RCC 7860 (cell line): ENCODE measurements at regions not wholly inside any gene's neighbourhood (a gene's known extent, or its start where the extent isn't known, plus 50 kb on each side); places are given as distances from the start of the nearest gene placed in this dataset.
A peak's percentile ranks its signal among the peaks of the same experiment; 100 is the strongest.

Source experiments
- DNase-seq: peaks from one replicate; pipeline ENCODE4 v3.0.0-alpha.2; 2015; ENCODE audit warnings: low spot score
- FAIRE-seq: peaks from 2 replicates; lab custom pipeline; 2012; peaks lifted over from hg19 to GRCh38; lab: Jason Lieb, UNC

DNA sequence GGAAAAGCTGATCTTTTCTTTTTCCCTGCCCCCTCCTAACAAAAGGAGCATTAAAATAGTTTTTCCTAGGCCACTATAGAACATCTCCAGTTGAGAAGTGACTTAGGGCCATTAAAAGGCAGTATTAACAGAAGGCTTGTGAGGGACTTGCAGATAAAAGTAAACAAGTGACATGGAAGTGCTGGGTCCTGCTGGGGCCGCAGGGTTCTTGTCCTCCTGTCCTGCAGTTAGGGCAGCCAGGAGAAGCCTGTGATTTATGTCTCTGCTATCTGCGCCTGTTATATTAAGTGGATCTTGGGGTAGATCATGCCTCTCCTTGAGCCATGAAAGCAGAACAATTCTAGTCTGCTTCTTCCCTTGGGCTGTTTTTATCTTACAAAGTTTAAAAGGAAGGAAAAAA lies 271.4 kb upstream of the C11orf87 start:
- no peak for FAIRE-seq
- DNase-seq, result no peak

DNA sequence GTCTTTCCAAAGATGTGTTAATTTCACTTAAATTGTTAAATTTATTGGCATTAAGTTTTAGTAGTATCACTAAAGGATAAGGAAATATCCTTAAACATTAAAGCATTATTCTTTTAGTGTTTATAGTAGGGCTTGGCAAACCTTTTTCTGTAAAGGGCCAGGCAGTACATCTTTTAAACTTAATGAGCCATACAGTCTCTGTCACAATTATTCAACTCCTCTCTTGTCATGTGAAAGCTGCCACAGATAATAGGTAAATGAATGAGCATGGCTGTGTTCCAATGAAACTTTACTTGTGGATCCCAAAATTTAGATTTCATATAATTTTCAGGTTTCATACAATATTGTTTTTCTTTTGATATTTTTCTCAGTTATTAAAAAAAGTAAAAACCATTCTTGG lies 268.2 kb upstream of the C11orf87 start:
- no peak for FAIRE-seq
- DNase-seq, result no peak

DNA sequence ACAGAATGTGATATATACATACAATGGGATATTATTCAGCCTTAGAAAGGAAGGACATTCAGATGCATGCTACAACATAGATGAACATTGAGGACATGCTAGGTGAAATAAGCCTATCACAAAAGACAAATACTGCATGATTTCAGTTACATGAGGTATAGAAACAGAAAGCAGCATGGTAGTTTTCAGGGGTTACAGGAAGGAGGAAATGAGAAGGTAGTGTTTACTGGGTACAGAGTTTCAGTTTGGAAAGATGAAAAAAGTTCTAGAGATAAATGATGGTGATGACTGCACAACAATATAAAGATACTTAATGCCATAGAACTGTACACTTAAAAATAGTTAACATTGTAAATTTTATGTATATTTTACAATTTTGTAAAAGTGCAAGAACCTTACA lies 266.7 kb upstream of the C11orf87 start:
- FAIRE-seq, result no peak
- DNase-seq, result no peak

GRCh38 chr11:109165035-109165434 lies 257.0 kb upstream of the C11orf87 start:
- DNase-seq, result no peak

DNA sequence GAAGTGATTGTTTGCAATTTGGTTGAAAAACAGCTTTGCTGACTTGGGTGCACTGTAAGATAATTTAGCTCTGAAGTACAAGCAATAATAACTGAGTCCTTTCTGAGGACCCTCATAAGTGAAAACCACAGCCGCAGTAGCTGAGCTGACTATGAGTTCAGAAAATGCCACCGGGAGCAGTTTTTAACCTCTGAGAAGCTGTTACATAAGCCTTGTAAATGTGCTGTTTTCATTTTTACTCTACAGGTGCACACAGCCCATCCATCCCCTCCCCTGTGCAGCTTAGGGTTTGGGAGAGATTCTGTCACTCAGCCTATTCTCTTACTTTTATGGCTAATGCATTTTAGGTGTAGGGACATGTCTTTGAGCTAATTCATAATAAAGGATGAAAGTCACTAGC lies 255.5 kb upstream of the C11orf87 start:
- no peak for FAIRE-seq
- no peak for DNase-seq

More at GRCh38 chr11:109165035-109165434, 257.0 kb upstream of the C11orf87 start:
- FAIRE-seq, result no peak

GRCh38 chr11:109173504-109173903 lies 248.5 kb upstream of the C11orf87 start:
- FAIRE-seq (no peak), DNase-seq (no peak)

GRCh38 chr11:109184376-109184775 lies 237.6 kb upstream of the C11orf87 start:
- no peak for DNase-seq
- no peak for FAIRE-seq

DNA sequence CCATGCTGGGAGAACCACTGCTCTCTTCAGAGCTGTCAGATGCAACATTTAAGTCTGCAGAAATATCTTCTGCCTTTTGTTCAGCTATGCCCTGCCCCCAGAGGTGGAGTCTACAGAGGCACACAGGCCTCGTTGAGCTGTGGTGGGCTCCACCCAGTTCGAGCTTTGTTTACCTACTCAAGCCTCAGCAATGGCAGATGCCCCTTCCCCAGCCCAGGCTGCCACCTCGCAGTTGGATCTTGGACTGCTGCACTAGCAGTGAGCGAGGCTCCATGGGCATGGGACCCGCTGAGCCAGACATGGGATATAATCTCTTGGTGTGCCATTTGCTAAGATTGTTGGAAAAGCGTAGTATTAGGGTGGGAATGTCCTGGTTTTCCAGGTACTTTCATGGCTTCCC lies 229.1 kb upstream of the C11orf87 start:
- FAIRE-seq, result no peak
- no peak for DNase-seq

- DNase-seq (no peak), FAIRE-seq (no peak)
Observed at GRCh38 chr11:109193880-109194279, 228.1 kb upstream of the C11orf87 start.

DNA sequence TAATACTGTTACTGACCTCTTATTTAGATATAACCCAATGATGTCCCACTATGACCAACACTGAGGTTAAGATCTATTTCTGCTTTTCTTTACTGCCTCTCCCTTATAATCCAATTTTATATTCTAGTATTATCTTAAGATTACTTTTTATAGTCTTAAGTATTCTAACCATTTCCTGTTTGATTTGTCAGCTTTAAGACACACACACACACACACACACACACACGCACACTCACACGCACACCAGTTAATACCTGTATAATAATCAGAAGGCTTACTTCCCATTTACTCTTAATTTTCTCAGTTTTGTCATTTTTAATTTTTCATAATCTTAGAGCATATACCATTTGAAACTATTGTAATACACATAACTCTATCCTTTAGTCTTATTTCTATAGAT lies 226.0 kb upstream of the C11orf87 start:
- FAIRE-seq (no peak), DNase-seq (no peak)

DNA sequence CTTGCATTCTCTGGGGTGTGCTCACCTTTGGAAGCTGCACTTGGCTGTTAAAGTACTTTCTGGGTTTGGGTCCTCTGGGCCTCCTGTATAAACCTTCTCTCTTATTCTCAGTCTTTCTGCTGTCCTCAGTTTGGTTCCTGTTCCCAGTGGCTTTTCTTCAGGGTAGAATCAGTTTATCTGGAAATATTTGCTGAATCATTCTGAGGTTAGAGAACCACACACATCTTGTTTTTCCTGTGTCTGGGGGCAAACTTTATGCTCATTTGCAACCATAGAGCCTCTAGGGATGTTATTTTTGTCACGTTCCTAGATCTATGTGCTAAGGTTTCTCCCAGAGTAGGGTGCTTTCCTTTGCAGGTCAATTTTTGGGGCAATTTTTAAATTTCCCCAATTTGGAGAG lies 224.3 kb upstream of the C11orf87 start:
- FAIRE-seq (no peak), DNase-seq (no peak)

GRCh38 chr11:109203176-109203575 lies 218.8 kb upstream of the C11orf87 start:
- FAIRE-seq, result no peak
- DNase-seq, result no peak

DNA sequence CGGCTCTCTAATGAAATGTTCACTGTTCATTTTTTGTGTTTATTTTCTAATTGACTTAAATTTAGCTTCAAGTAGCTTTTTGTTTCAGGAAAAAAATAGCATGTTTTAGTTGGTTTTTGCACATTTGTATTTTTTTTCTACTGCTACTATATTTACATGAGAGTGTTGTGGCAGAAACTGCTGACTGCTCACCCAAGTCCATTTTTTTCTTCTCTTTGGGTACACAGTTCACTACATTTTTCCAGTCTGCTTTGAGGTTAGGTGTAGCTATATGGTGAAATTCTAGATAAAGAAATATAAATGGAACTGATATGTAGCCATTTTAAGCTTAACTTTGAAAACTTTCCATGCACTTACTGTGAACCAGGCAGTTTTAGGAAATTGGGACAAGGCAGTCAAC lies 216.7 kb upstream of the C11orf87 start:
- FAIRE-seq, result no peak
- no peak for DNase-seq

DNA sequence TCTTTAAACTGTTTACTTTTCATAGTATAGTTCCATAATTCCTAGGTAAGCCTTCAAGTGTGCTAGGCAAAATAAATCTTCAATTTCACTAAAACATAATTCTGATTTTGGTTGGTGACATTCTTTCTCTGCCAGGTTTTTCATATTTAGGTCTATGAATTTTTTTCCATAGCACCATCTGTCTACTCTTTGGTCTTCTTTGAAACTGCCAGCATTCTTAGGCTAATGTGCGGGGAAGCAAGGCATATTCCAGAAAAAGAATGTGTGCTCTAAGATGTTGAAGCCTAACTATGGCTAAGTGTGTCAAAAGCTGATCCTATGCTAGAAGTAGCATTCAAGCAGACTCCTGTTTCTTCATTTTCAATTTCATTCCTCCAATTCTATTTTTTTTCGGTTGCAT lies 213.9 kb upstream of the C11orf87 start:
- no peak for FAIRE-seq
- no peak for DNase-seq

- no peak for FAIRE-seq
- DNase-seq, result no peak
Observed at GRCh38 chr11:109209572-109209971, 212.4 kb upstream of the C11orf87 start.

- FAIRE-seq (no peak), DNase-seq (no peak)
Observed at GRCh38 chr11:109221190-109221589, 200.8 kb upstream of the C11orf87 start.

- DNase-seq, result no peak
- FAIRE-seq, result no peak
Observed at GRCh38 chr11:109222761-109223160, 199.2 kb upstream of the C11orf87 start.

DNA sequence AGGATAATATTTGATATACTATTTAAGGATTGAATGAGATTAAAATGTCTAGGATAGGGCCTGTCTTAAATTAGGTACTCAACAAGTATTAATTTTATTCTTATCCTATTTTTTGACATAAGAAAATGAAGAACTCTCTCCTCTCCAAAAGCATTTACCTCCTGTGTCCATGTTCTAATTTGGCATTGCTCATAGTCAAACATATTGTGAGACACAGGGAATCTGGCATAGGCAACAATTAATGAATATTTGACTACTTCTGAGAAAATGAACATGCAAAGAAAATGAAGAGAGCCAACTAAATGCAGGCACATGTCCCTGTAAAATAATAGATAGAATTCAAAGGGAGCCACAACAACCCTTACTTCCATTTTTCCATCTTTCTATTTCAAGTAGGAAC lies 198.5 kb upstream of the C11orf87 start:
- DNase-seq (no peak), FAIRE-seq (no peak)

DNA sequence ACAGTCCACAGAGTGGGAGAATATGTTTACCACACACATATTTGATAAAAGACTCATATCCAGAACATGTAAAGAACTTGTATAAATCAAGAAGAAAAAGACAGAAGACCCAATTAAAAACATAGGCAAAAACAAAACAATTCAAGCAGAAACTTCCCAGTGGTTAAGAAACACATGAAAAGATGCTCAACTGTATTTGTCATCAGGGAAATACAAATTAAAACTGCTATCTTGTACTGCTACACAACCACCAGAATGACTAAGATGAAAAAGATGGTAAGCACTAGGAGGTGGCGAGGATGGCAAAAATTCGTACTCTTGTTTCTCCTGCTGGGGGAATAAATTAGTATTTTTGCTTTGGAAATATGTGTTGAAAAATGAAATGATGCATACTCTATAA lies 192.3 kb upstream of the C11orf87 start:
- DNase-seq, result no peak
- no peak for FAIRE-seq

- no peak for DNase-seq
- no peak for FAIRE-seq
Observed at GRCh38 chr11:109236188-109236587, 185.8 kb upstream of the C11orf87 start.

- DNase-seq, result peak; percentile 83
- peak; percentile 94 for FAIRE-seq
Observed at GRCh38 chr11:109236696-109237095, 185.3 kb upstream of the C11orf87 start.

DNA sequence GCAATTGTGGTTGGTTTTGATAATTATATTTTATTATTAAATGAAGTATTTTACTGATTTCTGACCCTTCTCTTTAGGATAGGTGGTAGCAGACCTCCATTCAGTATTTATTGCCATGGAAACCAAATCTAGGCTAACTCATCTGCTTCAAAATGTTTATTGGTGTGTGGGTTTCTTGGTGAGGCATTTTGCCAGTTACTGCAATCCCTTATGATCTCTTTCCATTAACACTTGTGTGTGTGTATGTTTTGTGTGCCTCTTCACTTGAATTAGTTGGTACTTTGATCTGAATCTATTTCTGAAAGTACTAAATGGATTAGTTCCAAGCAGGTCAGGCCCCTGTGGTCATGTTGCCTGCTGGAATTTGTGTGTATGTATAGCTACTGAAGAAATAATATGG lies 184.4 kb upstream of the C11orf87 start:
- DNase-seq (no peak), FAIRE-seq (no peak)

DNA sequence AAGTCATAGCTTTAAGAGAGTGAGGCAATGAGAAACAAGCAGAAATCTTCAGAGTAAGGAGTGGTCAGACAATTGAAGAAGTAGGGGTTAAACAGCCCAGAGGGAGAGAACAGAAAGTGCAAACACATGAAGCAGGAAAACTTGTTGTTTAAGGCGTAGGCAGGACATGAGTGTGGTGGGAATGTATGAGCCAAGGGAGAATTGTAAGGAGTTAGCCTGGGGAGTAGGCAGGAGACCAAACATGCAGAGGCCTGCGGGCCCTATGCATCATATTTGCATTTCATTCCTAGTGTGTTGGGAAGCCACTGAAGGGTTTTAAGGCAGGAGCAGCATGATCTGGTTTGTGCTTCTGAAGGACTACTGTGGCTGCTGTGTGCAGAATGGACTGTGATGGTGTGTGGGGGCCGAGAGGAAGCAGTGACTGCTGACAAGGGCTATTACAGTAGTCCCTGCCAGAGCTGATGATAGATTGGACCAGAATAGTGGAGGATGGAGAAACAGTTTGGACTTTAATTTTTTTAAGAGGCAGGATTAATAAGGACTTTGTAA lies 179.9 kb upstream of the C11orf87 start:
- FAIRE-seq, result no peak
- DNase-seq, result no peak

GRCh38 chr11:109247071-109247470 lies 174.9 kb upstream of the C11orf87 start:
- peak; percentile 86 for DNase-seq
- FAIRE-seq, result peak; percentile 89
